Fibroblast of skin of back (primary cell): ENCODE measurements at regions not wholly inside any gene's neighbourhood (a gene's known extent, or its start where the extent isn't known, plus 50 kb on each side); places are given as distances from the start of the nearest gene placed in this dataset.

ENCODE experiments used
- DNase-seq: peaks from one replicate; pipeline ENCODE4 v3.0.0-alpha.2; 2013

DNA sequence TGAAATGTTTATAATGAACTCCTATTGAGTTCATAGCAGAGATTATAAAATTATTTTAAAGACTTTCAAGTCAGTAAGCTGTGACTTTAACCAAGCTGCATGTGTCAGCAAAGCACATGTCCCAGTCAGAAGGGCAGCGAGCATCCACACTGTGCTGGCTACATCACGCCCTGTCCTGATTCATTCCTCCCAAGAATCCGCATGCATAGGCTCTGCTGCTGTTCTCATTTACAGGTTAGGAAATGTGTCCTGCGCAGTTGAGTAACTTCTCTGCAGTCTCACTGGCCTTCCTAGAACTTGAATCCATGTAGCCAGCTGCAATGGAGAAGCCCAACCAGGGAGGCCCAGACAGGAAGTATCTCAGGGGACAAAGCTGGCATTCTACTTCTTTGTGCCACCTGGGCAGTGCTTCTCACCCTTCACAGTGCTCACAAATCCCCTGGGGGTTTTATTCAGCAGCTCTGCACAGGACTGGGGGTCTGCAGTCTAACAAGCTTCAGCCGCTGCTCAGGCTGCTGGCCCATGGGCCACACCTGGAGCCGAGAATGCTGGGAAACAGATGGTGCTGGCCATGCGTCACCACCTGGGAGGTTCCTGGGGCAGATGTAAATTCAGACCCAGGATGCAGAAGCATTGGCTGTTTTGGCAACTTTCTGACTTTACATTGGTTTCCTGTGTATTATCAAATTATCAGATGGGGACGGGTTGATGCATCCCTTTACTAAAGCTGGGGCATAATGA lies 192.8 kb upstream of the GDF10 start:
- DNase-seq = no peak

DNA sequence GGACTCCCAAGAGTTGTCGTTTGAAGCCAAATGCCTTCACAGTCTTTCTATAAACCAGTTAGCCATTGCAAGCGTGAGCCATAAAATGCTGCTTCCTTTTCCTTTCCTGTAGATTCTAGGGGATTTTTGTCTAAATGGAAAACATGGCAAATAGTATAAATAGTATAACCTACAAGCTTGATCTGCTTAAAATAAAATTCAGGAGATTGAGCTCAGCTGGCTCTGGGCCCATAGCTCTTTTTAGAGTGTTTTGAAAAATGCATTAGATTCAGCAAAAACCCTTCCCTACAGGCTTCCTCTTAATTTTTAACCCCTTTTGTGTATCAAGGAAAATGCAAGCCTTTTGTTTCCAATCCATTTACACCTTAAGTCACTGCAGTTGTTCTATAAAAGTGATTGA lies 190.1 kb upstream of the GDF10 start:
- DNase-seq = no peak

DNA sequence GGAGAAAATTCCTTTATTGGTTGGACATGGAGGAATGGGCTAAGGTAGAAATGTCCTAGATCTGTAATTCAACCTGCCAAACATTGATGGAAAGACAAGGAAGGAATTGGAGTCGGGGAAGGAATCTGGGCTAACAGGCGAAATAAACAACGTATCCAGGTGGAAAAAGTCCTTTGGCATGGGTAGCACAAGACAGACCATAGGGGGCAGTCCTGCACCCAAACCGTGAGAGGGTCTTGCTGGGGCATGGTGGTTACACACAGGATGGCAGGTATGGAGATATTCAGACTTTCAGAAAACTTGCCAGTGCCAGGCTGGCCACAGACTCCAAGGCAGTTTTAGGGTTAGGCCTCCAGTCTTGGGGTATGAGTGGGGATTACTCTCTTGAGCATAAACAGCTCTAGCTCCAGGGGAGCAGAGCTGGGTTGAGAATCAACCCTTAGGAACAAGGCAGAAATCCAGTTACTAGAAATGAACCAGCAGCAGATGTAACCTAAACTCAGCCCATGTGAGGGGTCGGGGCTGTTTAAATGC lies 188.6 kb upstream of the GDF10 start:
- no peak for DNase-seq

DNA sequence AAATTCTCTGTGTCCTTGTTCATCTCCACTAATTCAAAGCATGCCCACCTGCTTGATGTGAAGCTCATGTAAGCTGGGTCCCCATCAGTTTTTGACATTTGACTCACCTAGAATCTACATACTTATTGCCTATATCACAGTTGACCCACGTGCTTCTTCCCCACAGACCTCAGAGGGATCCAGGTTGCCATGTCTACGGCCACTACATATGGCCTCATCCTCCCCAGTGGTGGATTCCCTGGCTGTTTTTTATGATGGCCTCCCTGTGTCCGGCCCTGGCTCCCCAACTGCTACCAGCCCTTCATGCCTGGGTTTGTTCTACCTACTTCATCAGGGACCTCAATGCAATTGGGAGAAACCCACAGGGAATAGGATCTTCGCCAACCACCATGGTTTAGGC lies 187.4 kb upstream of the GDF10 start:
- DNase-seq = no peak

DNA sequence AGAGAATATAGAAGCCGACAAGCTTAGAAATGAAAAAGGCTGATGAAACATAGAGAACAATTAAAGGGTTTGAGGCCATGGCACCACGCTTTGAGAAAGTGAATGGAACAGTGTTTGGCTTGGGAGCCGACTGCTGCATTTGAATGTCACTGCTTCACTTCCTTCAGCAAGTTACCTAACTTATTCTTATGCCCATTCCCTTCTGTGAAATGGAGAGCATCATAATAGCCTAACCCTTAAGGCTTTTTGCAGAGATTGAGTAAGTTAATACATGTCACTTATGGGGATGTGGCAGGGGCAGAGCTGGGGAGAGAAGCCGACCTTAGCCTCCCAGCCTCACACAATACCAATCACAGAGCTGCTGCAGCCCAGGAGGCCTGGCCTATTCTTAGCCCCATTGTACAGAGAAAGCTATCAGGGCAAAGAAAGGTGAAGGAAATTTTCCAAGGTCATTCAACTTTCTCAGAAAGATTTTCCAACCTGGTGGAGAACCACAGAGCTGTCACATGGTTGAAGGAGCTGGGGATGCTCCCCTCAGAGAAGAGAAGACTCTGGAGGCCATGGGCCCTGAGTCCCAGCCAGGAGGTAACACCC lies 186.0 kb upstream of the GDF10 start:
- DNase-seq = no peak

DNA sequence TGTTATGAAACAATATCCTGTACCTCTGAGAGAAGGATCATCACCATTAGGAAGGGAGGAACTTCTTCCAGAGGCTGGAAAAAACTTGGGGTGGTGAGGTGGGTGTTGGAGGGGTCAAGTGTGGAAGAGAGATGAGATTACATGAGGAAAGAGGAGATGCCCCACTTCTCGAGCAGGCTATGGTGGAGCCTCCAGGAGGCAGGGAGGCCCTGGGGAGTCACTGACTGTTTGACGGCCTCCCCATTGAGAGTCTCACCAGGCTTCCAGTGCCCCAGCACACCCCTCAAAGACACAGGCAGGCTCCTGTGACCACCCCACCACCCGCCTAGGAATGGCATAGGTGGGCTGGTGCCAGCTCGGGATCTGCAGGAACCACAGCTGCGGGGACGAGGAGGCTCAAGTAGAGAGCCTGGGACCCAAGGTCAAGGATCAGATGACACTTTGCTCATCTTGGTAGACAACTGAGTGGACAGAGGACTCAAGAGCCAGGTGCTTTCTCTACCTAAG lies 185.3 kb upstream of the GDF10 start:
- DNase-seq = no peak

DNA sequence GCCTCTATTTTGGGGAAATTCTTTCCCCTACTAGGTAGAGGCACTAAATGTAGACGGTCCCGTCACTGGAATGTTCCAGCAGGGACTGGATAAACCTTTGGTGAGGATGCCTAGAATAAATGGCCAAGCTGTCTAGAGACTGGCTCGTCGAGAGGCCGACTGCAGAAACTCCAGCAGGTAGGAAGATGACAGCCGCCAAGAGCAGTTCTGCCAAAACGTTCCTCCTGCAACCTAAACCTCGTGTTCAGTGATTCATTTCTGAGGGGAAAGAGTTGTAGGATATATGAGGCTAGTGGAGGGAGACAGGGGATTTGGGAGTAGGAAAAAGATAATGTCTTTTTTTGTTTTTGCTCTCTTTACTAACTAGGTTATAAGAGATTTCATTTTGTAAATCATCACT lies 184.7 kb upstream of the GDF10 start:
- no peak for DNase-seq

DNA sequence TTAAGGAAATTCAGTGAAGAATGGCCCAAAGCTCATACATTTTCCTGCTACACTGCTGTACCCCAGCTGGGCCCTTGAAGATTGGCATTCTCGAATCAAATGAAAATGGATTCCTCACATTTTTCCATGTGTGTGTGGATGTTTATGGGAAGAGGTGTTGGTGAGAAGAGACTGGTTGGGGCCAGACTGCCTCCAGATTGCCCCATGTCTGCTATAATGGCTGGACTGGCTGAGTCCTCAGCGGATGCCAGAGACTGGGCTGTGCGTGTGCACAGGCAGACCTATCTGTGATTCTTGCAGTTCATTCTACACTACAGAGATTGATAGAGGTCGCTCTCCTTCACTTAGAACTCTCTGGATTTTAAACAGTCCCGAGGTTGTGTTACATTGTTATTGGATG lies 183.6 kb upstream of the GDF10 start:
- DNase-seq = peak; percentile 21

DNA sequence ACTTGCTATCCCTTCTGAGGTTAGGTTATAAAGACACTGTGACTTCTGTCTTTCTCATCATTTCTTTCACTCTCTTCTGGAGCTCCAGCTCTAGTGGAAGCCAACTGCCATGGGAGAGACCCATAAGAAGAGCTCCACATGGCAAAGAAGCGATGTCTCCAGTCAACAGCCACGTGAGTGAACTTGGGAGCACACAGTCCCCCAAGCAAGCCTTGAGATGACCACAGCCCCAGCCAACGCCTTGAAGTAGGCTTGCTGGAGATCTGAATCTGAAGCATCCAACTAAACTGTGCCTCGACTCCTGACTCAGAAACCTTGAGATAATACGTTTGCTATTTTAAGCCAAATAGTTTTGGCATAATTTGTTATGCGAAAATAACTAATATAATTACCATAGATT lies 181.7 kb upstream of the GDF10 start:
- DNase-seq = no peak

DNA sequence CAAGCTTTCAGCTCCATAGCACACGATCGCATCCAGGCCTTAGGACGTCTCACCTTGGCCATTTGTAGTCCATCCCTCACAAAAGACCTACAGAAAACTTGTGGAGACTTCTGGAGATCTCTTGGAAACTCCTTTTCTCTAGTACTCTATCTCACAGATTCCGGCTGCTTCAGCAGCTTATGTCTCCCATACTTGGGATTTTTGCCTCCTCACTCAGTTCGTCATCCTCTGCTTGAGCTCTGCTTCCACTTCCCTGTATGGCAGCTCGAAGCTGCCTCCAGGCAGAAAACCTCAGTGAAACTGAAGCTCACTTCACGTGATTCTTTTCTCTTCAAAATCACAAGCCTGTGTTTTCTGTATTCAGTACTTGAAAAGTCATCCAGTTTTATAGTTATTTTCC lies 178.7 kb upstream of the GDF10 start:
- DNase-seq = peak; percentile 28

DNA sequence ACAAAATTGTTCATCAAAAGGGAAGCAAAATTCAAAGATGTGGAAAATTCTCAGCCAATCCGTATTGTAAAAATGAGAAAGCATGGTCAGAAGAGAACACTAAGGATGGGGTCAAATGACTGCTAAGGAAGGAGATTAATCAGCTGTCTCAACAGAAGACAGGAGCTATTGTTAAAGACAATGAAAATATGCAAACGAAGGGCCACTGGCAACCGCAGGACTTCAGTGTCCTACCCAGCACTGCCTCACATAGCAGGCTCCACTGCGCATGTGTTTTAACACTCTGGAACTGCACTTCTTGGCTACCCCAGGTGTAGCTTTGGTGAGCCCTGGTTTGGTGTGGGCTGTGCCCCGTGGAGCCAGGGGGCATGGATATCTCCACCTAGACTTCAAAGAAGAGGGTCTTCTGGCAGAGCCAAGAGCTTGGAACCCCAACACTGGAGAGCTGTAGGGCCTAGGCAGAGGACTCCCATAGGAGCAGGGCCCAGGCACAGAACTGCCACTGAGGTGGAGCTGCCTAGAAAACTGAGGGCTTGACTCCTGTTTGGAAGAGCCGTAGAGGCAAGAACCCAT lies 176.2 kb upstream of the GDF10 start:
- no peak for DNase-seq

DNA sequence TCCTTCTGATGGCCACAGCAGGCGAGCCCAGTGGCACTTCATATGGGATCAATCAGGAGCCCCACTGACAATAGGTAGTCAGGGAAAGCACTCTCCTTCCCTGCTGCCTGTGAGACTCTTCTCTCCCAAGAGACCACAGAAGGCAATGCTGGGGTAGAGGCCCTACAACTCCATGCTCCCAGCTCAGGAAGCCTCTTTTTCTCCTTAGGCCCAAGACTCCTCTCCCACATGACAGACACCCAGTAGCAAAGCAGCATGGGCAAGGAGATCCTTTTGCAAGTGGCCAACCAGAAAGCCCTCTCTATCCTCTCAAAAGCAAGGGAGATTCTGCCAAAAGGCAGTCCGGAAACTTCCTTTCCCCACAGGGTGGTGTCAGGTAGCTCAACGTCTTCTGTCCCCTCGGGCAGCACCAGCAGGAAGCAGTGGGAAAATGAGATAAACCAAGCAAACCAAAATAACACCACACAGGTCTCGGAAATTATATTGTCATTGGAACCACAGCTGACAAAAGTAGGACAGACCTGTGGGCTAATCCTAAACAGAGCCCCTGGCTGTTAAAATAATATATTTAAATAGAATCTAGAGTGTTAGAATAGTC lies 172.7 kb upstream of the GDF10 start:
- DNase-seq = no peak

DNA sequence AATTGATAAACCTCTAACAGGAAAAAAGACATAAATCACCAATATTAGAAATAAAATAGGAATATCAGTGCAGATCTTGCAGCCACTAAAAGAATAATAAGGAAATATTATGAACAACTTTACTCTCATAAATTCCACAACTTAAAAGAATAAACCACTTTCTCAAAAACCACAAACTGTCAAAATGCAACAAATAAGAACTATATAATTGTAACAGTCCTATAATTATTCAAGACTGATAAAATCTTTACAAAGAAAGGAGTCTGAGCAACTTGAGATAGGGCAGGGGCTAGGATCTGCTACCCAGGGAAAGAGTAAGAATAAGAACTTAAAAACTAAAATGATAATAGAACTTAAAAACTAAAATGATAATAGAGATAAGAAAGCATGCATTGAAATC lies 169.5 kb upstream of the GDF10 start:
- no peak for DNase-seq

DNA sequence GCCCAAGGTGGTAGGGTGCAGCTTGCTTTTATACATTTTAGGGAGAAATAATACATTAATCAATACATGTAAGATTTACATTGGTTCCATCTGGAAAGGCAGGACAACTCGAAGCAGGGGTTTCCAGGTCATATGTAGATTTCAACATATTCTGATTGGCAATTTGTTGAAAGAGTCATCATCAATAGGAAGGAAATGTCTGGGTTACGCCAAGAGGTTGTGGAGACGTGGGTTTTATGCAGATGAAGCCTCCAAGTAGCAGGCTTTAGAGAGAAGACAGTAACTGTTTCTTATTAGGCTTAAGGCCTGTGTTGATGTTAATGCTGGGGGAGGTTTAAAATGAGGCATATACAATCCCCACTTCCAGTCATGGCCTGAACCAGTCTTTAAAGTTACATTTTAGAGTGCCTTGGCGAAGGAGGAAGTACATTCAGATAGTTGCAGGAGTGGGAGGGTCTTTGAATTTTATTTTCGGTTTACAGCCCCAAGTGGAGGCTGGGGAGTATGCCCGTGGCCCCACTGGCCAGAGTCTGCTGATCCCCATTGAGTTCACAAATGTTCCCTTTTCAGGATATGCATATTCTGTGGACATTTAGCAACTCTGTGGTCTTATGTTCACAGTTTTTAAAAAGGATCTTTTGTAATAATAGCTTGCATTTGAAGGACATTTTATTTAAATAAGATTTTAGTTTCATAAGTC lies 166.0 kb upstream of the GDF10 start:
- DNase-seq = no peak

DNA sequence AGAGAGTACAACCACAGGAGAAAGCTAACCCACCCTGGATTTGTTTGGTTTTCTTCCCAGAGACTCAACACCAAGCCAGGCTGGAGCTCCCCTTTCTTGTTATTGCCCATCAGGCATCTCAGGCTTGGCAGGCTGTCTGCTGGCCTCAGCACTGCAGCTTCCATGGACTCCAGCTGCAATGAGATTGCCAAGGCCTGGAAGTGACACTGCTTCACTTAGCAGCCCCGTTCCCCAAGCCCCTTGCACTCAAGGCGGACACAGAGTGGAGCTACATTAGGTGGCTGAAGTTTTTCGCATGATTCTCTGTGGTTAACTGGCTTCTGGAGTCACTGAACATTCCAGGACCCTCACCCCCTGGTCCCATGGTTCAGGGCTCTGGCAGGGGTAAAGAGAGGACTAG lies 163.1 kb upstream of the GDF10 start:
- DNase-seq = no peak

DNA sequence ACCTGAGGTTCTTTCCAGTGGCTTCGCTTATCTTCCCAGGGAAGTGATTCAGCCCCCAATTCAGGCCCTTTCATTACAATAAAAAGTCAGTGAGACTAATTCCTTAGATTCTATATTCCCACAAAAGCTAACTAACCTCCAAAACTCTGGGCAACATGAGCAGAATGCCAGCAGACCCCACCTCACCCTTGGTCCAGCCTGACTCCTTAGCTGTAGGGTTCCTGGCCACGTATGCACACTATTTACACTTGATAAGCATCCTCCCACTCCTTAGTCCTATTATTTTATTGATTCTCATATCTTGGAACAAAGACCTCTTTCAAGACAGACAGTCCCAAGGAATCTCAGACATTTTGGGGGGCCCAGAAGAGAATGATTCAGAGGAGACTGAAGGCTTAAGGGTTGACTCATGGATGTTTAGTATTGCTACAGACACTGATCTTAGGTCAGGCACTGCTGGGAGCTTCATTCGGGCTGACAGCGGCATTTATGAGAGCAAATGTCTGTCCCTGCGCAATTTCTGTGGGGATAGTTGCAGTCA lies 162.6 kb upstream of the GDF10 start:
- peak; percentile 88 for DNase-seq

DNA sequence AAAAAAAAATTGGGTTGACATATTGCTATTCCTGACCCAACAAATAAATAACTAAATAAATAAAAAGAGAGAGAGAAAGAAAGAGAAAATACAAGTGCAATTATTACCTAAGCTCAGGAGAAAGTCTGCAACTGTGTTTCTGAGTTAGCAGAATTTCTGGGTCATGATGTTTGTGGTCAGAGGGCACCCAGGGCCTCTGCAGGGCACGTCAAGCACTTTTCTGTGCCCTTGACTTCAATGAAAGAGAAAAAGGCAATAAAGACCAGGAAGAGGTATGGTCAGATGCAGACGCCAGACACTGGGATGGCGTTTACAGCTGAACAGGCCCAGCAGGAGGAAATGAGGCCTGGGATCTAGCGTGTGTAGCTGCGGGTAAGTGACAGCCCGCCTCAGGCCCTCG lies 160.9 kb upstream of the GDF10 start:
- DNase-seq = no peak

DNA sequence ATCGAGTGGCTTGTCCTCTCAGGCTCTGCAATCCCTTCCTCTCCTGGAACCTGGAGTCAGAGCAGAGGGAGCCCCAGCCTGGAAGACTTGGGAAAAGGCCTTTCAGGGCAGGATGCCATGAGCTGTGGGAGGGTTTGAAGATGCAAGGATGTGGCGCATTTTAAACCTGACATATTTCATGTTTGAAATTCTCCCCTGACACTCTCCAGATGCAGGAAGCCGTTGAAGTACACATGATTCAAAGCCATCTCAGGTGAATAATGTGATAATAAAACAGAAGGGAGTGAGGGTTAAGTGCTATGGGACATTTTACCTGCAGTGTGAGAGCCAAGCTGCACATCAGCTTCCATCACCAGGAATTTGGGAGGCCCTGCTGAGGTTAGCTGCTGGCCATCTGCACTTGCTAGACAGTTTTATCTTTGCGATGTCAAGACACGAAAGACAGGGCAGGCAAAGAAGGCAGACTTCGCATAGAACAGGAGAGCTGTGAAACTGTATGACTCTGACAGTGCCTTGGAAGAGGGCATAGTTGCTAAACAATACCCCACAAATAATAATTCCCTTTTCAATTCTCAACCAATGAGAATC lies 159.1 kb upstream of the GDF10 start:
- DNase-seq = no peak

DNA sequence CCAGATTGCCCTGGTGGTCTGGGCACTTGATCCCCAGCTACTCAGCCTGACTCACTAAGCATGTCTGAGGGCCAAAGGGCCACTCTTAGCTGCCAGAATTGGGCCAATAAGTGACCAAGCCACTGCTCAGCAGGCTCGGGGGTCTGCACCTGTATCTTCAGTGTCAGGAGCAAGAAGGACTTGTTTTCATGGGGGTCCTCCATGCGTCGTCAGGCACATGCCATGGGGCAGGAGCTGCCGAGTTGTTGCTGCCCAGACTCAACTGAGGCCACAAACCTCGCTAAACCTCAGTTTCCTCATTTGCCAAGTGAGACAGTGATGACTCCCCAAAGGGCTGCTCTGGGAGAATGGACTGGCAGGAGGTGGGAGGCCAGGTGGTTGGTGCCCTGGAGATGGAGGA lies 158.6 kb upstream of the GDF10 start:
- DNase-seq = no peak

DNA sequence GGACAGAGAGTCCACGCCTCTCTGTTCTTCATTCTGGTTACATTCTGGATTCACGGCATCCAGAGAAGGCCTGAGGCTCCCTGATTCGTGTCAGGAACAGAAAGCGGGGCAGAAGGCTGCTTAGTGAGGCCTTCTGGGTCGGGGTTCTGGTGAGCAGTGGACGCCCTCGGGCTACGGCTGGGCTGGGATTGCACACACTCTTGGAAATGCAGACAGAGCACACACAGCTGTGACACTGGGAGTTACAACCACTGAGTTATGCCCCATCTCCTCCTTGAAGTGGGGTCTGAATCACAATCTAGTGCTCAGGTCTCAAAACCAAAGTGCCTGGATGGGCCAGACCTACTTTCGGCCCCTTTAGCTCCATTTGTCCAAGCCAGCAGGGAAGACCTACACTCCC lies 156.9 kb upstream of the GDF10 start:
- no peak for DNase-seq

DNA sequence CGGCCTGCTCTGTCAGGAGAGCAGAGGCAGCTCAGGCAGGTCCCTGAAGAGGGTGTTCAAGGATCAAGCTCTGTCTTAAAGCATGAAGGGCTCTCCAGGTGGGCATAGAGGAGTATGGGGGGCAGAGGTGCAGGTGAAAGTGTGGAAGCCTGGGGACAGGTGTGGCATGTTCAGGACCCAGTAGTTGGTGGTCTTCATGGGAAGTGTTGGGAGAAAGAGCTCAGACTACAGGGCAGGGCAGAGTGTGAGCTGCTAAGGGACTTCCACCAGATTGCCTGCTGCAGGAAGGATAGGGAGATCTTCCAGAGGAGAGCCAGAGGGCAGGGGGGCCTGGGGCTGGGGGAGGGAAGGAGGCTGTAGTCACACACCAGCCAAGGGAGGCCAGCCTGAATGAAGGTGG lies 156.5 kb upstream of the GDF10 start:
- DNase-seq = no peak

DNA sequence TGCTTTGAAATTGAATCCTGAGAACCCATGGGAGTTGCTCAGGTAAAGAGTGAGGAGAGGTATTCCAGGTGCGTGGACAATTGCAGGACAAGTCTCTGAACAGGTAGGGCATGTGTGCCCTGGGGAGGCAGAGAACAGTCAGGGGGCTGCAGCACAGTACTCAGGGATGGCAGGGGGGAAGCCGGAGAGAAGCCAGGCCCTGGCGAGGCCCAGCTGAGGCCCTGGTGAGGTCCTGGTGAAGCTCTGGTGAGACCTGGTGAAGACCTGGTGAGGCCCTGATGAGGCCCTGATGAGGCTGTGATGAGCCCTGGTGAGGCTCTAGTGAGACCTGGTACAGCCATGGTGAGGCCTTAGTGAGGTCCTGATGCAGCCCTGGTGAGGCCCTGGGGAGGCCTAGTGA lies 155.5 kb upstream of the GDF10 start:
- no peak for DNase-seq
